HG02840 (cell line): ENCODE measurements at regions not wholly inside any gene's neighbourhood (a gene's known extent, or its start where the extent isn't known, plus 50 kb on each side); places are given as distances from the start of the nearest gene placed in this dataset.
"Not testable (repeated sequence)": the region's sequence is repeated elsewhere in the genome, so short reads cannot be mapped to it uniquely, and the experiment has no call there.

Experiments used
- ATAC-seq: cut with Tn5 transposase; IDR thresholded peaks from one replicate; pipeline ENCODE4 v1.9.1; 2021; ENCODE audit warnings: mild to moderate bottlenecking, moderate library complexity, moderate number of reproducible peaks; ENCODE audit not compliant: unreplicated experiment, low FRiP score

GRCh38 chr12:80045594-80045993, 53.7 kb upstream of the OTOGL start:
- no peak for ATAC-seq

GRCh38 chr12:80044694-80045046, 54.7 kb upstream of the OTOGL start:
- no peak for ATAC-seq

- no peak for ATAC-seq
Observed at GRCh38 chr12:80041692-80042091, 57.6 kb upstream of the OTOGL start.

- ATAC-seq: no peak
Observed at GRCh38 chr12:80041071-80041470, 58.3 kb upstream of the OTOGL start.

- ATAC-seq: no peak
Observed at GRCh38 chr12:80040075-80040738, 59.1 kb upstream of the OTOGL start.

- no peak for ATAC-seq
Observed at GRCh38 chr12:80038062-80038560, 61.2 kb upstream of the OTOGL start.

- ATAC-seq: no peak
Observed at GRCh38 chr12:80033448-80033847, 65.9 kb upstream of the OTOGL start.

GRCh38 chr12:80032946-80033345, 66.4 kb upstream of the OTOGL start:
- ATAC-seq: no peak

GRCh38 chr12:80031229-80031628, 68.1 kb upstream of the OTOGL start:
- ATAC-seq: no peak

GRCh38 chr12:80025638-80026037, 73.7 kb upstream of the OTOGL start:
- no peak for ATAC-seq

- ATAC-seq: no peak
Observed at GRCh38 chr12:80019691-80020090, 79.6 kb upstream of the OTOGL start.

GRCh38 chr12:80018119-80018518, 81.2 kb upstream of the OTOGL start:
- ATAC-seq: no peak

GRCh38 chr12:80017261-80017870, 82.0 kb upstream of the OTOGL start:
- ATAC-seq: no peak

- ATAC-seq: no peak
Observed at GRCh38 chr12:80016684-80017083, 81.8 kb upstream of the PPP1R12A start.

- ATAC-seq: no peak
Observed at GRCh38 chr12:80015660-80016059, 80.8 kb upstream of the PPP1R12A start.

- ATAC-seq: not testable (repeated sequence)
Observed at GRCh38 chr12:80003744-80004143, 68.8 kb upstream of the PPP1R12A start.

- ATAC-seq: no peak
Observed at GRCh38 chr12:80001562-80001961, 66.7 kb upstream of the PPP1R12A start.

- ATAC-seq: no peak
Observed at GRCh38 chr12:80000831-80001230, 65.9 kb upstream of the PPP1R12A start.

GRCh38 chr12:79998554-79998953, 63.7 kb upstream of the PPP1R12A start:
- no peak for ATAC-seq

GRCh38 chr12:79997096-79997791, 62.3 kb upstream of the PPP1R12A start:
- ATAC-seq: peak; percentile 98

GRCh38 chr12:79995385-79996084, 60.6 kb upstream of the PPP1R12A start:
- ATAC-seq: not testable (repeated sequence)
